Gastroesophageal sphincter (tissue), 4 donors: ENCODE measurements at regions not wholly inside any gene's neighbourhood (a gene's known extent, or its start where the extent isn't known, plus 50 kb on each side); places are given as distances from the start of the nearest gene placed in this dataset.

ENCODE experiments used
- ATAC-seq: fragments of 150-250 bp; one replicate; pipeline ENCODE4 v1.9.1; 2016; ENCODE audit warnings: mild to moderate bottlenecking, moderate library complexity
- H3K27ac ChIP-seq, 4 donors: fragments of 200-600 bp; sonication (generic) in 3 of 4; 1 replicate in 3 of 4; 2 replicates in 1 of 4; pipeline ENCODE4 v1.5.1; 2016 to 2019
- H3K27me3 ChIP-seq: fragments of 200-600 bp; sonication (generic); one replicate; pipeline ENCODE4 v1.5.1; 2019
- H3K36me3 ChIP-seq, 2 donors: fragments of 200-600 bp; sonication (generic); one replicate each; pipeline ENCODE4 v1.5.1; 2019; ENCODE audit warnings: control low read depth in 1 of 2
- H3K4me1 ChIP-seq, 3 donors: fragments of 200-600 bp; sonication (generic); 1 replicate in 2 of 3; 2 replicates in 1 of 3; pipeline ENCODE4 v1.5.1; 2016 to 2019; ENCODE audit warnings: control low read depth in 2 of 3
- H3K4me3 ChIP-seq, 2 donors: fragments of 200-600 bp; sonication (generic); one replicate each; pipeline ENCODE4 v1.5.1; 2019; ENCODE audit warnings: mild to moderate bottlenecking in 1 of 2, moderate library complexity in 1 of 2
- H3K9me3 ChIP-seq, 3 donors: fragments of 200-600 bp; sonication (generic); one replicate each; pipeline ENCODE4 v1.5.1; 2017 to 2019; ENCODE audit warnings: control low read depth in 2 of 3
- CTCF ChIP-seq, 4 experiments: fragments of 200-600 bp in 2 of 4; fragments of 450-650 bp in 2 of 4; sonication (generic) in 1 of 4; IDR thresholded peaks; one replicate each; pipeline ENCODE4 v1.5.1; 2017 to 2019; ENCODE audit warnings: antibody characterized with exemption in 4 of 4, mild to moderate bottlenecking in 2 of 4, moderate library complexity in 2 of 4
- EP300 ChIP-seq: sonication (generic); formaldehyde crosslinking; IDR thresholded peaks from one replicate; pipeline ENCODE4 v1.6.1; 2017; ENCODE audit warnings: antibody characterized with exemption, mild to moderate bottlenecking
- POLR2A ChIP-seq, 2 donors: fragments of 450-650 bp; IDR thresholded peaks; one replicate each; pipeline ENCODE4 v1.6.1; 2017; ENCODE audit warnings: antibody characterized with exemption in 2 of 2, mild to moderate bottlenecking in 2 of 2, moderate library complexity in 1 of 2
- POLR2AphosphoS5 ChIP-seq: sonication (generic); formaldehyde crosslinking; IDR thresholded peaks from one replicate; pipeline ENCODE4 v1.6.1; 2017; ENCODE audit warnings: antibody characterized with exemption
- WGBS, 2 donors: methylation state at CpG; one replicate each; pipeline ENCODE4 v1.1.5; 2018; ENCODE audit warnings: low coverage in 1 of 2; 5-methylcytosine and 5-hydroxymethylcytosine counted together

DNA sequence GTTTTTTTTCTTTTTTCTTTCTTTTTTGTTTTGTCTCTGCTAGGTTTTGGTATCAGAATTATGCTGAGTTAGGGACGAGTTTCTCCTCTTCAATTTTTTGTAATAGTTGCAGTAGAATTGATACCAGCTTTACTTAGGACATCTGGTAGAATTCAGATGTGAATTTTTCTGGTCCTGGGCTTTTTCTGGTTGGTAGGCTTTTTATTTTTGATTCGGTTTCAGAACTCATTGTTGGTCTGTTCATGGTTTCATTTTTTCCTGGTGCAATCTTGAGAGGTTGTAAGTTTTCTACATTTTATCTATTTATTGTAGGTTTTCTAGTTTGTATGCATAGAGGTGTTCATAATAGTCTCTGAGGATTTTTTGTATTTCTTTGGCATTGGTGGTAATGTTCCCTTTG is 498.1 kb upstream of the CPEB2 start:
- Histone ChIP-seq H3K4me1 (no peaks in the 10 kb centered on the region), H3K27ac (no peak overlapping the region), H3K36me3 (no peaks in the 10 kb centered on the region), H3K27me3 (no peaks in the 10 kb centered on the region), H3K9me3 (peaks cover 0 to 9% (median 0%) of the 10 kb centered on the region in 3 donors), H3K4me3 (no peak overlapping the region)
- no peak for TF ChIP-seq EP300
- no peak for TF ChIP-seq CTCF (IDR thresholded peaks at IDR 0.05)
- no peak for TF ChIP-seq POLR2A (IDR thresholded peaks at IDR 0.05)
- no peak for TF ChIP-seq POLR2AphosphoS5
- ATAC-seq: no peak
- WGBS, 2 donors: 74 to 75% methylated on average over 2 of the region's 2 CpGs

DNA sequence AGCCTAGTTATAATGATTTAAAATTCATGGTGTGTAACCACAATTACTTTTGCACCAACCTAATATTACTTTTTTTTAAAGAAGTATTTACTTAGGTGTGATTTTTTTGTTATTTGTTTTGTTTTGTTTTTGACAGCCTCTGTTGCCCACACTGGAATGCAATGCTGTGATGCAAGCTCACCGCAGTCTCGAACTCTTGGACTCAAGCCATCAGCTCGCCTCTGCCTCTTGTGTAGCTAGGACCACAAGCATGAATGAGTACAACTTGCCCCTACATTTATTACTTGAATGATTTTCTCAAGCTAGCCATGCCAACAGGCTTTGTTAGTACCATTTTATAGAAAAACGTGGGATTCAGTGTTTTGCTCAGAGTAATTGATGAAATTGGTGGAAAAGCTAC is 488.8 kb upstream of the CPEB2 start:
- no peak overlapping the region for H3K4me3 ChIP-seq
- no peaks in the 10 kb centered on the region for H3K27me3 ChIP-seq
- H3K36me3 ChIP-seq: no peaks in the 10 kb centered on the region
- 64 to 74% methylated on average over 3 to 4 of the region's 4 CpGs for WGBS, 2 donors
- H3K9me3 ChIP-seq: no peaks in the 10 kb centered on the region
- no peak for TF ChIP-seq CTCF (IDR thresholded peaks at IDR 0.05)
- H3K27ac ChIP-seq: no peak overlapping the region
- ATAC-seq: no peak
- H3K4me1 ChIP-seq: no peaks in the 10 kb centered on the region

GRCh38 chr4:14515556-14515955 is 486.7 kb upstream of the CPEB2 start:
- Histone ChIP-seq H3K27me3 (no peaks in the 10 kb centered on the region), H3K27ac (no peak overlapping the region), H3K36me3 (no peaks in the 10 kb centered on the region), H3K9me3 (no peaks in the 10 kb centered on the region), H3K4me1 (no peaks in the 10 kb centered on the region), H3K4me3 (no peak overlapping the region)
- no peak for ATAC-seq
- WGBS, 2 donors: 61 to 86% methylated on average over 2 of the region's 2 CpGs
- TF ChIP-seq CTCF (IDR thresholded peaks at IDR 0.05) (no peak), EP300 (no peak), POLR2AphosphoS5 (no peak), POLR2A (IDR thresholded peaks at IDR 0.05) (no peak)

DNA sequence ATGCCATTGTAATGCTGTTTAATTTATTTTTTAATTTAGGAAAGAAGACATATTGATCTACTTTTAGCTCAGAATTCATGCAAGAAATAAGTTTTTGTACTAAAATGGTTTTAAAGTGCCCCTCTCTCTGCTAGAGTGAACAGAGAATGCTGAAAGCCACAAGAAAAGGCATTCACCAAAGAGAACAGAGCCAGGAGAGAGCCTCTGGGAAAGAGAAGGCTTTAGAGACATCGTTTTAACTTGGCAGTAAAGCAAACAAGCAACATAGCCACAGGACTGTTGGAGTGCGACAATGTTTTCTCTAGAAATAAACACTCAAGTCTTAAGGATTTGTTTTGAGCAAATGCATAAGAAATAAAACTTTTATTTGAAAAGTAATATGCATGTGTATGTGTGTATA is 484.1 kb upstream of the CPEB2 start:
- no peaks in the 10 kb centered on the region for H3K27me3 ChIP-seq
- H3K27ac ChIP-seq: no peak overlapping the region
- no peak for ATAC-seq
- H3K4me3 ChIP-seq: no peak overlapping the region
- 23 to 25% methylated on average over 2 of the region's 2 CpGs for WGBS, 2 donors
- no peak for TF ChIP-seq CTCF (IDR thresholded peaks at IDR 0.05)
- TF ChIP-seq POLR2A (IDR thresholded peaks at IDR 0.05): no peak
- TF ChIP-seq POLR2AphosphoS5: no peak
- no peak for TF ChIP-seq EP300
- H3K36me3 ChIP-seq: no peaks in the 10 kb centered on the region
- H3K4me1 ChIP-seq: no peaks in the 10 kb centered on the region
- H3K9me3 ChIP-seq: no peaks in the 10 kb centered on the region

- H3K27me3 ChIP-seq: no peaks in the 10 kb centered on the region
- ATAC-seq: no peak
- TF ChIP-seq CTCF (IDR thresholded peaks at IDR 0.05) (no peak), POLR2AphosphoS5 (no peak)
- H3K9me3 ChIP-seq: no peaks in the 10 kb centered on the region
- no peak overlapping the region for H3K27ac ChIP-seq
- no peak overlapping the region for H3K4me3 ChIP-seq
- H3K36me3 ChIP-seq: no peaks in the 10 kb centered on the region
- H3K4me1 ChIP-seq: no peaks in the 10 kb centered on the region
- WGBS, 2 donors: 70 to 93% methylated on average over 1 of the region's 1 CpG
Observed at GRCh38 chr4:14520171-14520570, 482.1 kb upstream of the CPEB2 start.
